ENCODE measurements at regions not wholly inside any gene's neighbourhood (a gene's known extent, or its start where the extent isn't known, plus 50 kb on each side); places are given as distances from the start of the nearest gene placed in this dataset.

DNA sequence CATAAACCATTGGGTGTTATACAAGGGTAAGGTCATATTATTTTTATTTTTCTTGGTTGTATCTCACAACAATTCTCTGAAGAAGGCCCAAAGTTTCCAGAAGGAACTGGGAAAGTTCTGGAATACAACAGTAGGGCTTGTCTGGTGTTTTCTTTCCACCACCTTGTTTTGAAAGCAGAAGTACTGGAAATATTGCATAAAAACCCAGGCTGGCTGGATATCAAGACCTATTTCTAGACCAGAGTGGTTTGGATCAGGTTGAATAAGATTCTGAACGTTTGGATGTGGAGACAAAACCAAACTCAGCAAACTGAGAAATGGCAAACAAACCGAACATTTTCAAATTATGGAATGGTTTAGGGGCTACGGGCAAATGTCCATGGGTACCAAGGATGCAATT lies 182.6 kb upstream of the FZD8 start:
- no peak for TF ChIP-seq POLR2A (IDR thresholded peaks at IDR 0.05; ENCODE audit: extremely low read depth, insufficient read length)
- TF ChIP-seq, protein P1, sequence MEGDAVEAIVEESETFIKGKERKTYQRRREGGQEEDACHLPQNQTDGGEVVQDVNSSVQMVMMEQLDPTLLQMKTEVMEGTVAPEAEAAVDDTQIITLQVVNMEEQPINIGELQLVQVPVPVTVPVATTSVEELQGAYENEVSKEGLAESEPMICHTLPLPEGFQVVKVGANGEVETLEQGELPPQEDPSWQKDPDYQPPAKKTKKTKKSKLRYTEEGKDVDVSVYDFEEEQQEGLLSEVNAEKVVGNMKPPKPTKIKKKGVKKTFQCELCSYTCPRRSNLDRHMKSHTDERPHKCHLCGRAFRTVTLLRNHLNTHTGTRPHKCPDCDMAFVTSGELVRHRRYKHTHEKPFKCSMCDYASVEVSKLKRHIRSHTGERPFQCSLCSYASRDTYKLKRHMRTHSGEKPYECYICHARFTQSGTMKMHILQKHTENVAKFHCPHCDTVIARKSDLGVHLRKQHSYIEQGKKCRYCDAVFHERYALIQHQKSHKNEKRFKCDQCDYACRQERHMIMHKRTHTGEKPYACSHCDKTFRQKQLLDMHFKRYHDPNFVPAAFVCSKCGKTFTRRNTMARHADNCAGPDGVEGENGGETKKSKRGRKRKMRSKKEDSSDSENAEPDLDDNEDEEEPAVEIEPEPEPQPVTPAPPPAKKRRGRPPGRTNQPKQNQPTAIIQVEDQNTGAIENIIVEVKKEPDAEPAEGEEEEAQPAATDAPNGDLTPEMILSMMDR (IDR thresholded peaks at IDR 0.05; ENCODE audit: low read depth, low read length): no peak
